Liver (tissue), 8 donors: ENCODE measurements at regions not wholly inside any gene's neighbourhood (a gene's known extent, or its start where the extent isn't known, plus 50 kb on each side); places are given as distances from the start of the nearest gene placed in this dataset.

Source experiments
- DNase-seq: peaks from one replicate; pipeline ENCODE4 v3.0.0-alpha.2; 2017; ENCODE audit warnings: low spot score
- H3K27ac ChIP-seq, 2 donors: one replicate each; pipeline ENCODE4 v1.7.0; 2013; ENCODE audit warnings: inconsistent platforms in 2 of 2, low read length in 2 of 2, control low read depth in 1 of 2, low read depth in 1 of 2, mild to moderate bottlenecking in 1 of 2
- H3K27me3 ChIP-seq, 4 donors: one replicate each; pipeline versions ENCODE4 v1.6.1 to v1.7.0; 2013; ENCODE audit warnings: low read length in 3 of 4, inconsistent platforms in 1 of 4, mild to moderate bottlenecking in 1 of 4, moderate library complexity in 1 of 4; ENCODE audit not compliant: control insufficient read depth in 4 of 4, insufficient read depth in 4 of 4
- H3K36me3 ChIP-seq, 4 donors: one replicate each; pipeline versions ENCODE4 v1.6.1 to v1.7.0; 2013; ENCODE audit warnings: low read length in 3 of 4, mild to moderate bottlenecking in 3 of 4, low read depth in 1 of 4, moderate library complexity in 1 of 4; ENCODE audit not compliant: control insufficient read depth in 4 of 4, insufficient read depth in 3 of 4
- H3K4me1 ChIP-seq, 4 donors: one replicate each; pipeline versions ENCODE4 v1.6.1 to v1.7.0; 2013; ENCODE audit warnings: low read length in 3 of 4, mild to moderate bottlenecking in 3 of 4, moderate library complexity in 1 of 4; ENCODE audit not compliant: control insufficient read depth in 4 of 4, insufficient read depth in 4 of 4
- H3K4me3 ChIP-seq, 3 donors: one replicate each; pipeline versions ENCODE4 v1.6.1 to v1.7.0; 2013; ENCODE audit warnings: low read length in 3 of 3, control low read depth in 1 of 3, low read depth in 1 of 3, mild to moderate bottlenecking in 1 of 3
- H3K9ac ChIP-seq, 2 donors: one replicate each; pipeline ENCODE4 v1.7.0; 2013; ENCODE audit warnings: low read length in 2 of 2, mild to moderate bottlenecking in 2 of 2, moderate library complexity in 2 of 2, control low read depth in 1 of 2, low read depth in 1 of 2
- H3K9me3 ChIP-seq, 4 donors: one replicate each; pipeline versions ENCODE4 v1.6.1 to v1.7.0; 2013; ENCODE audit warnings: low read length in 3 of 4; ENCODE audit not compliant: control insufficient read depth in 4 of 4
- EGR1 ChIP-seq, 2 donors: IDR thresholded peaks; 2 replicates each; pipeline ENCODE4 v1.6.1; 2016 to 2018; ENCODE audit warnings: antibody characterized with exemption in 2 of 2, low read depth in 2 of 2
- FOXA1 ChIP-seq: IDR thresholded peaks from 2 replicates; pipeline ENCODE4 v1.6.1; 2016; ENCODE audit warnings: antibody characterized with exemption
- FOXA2 ChIP-seq: IDR thresholded peaks from 2 replicates; pipeline ENCODE4 v1.6.1; 2016; ENCODE audit warnings: antibody characterized with exemption
- GABPA ChIP-seq, 2 donors: IDR thresholded peaks in 1 of 2; conservative IDR thresholded peaks in 1 of 2; 2 replicates each; pipeline ENCODE4 v1.6.1; 2016; ENCODE audit warnings: antibody characterized with exemption in 2 of 2, mild to moderate bottlenecking in 1 of 2, moderate library complexity in 1 of 2
- HNF4A ChIP-seq, 2 donors: conservative IDR thresholded peaks; 2 replicates each; pipeline ENCODE4 v1.6.1; 2016; ENCODE audit warnings: antibody characterized with exemption in 2 of 2, mild to moderate bottlenecking in 2 of 2
- HNF4G ChIP-seq: IDR thresholded peaks from 2 replicates; pipeline ENCODE4 v1.6.1; 2016; ENCODE audit warnings: antibody characterized with exemption
- JUND ChIP-seq, 2 donors: IDR thresholded peaks; 2 replicates each; pipeline ENCODE4 v1.6.1; 2016; ENCODE audit warnings: antibody characterized with exemption in 2 of 2
- NR2F2 ChIP-seq: IDR thresholded peaks from 2 replicates; pipeline ENCODE4 v1.6.1; 2016; ENCODE audit warnings: antibody characterized with exemption
- RAD21 ChIP-seq, 2 donors: IDR thresholded peaks; 2 replicates each; pipeline ENCODE4 v1.6.1; 2016; ENCODE audit warnings: antibody characterized with exemption in 2 of 2, mild to moderate bottlenecking in 2 of 2
- RXRA ChIP-seq, 2 donors: IDR thresholded peaks; 2 replicates each; pipeline ENCODE4 v1.6.1; 2017 to 2018; ENCODE audit warnings: antibody characterized with exemption in 2 of 2, mild to moderate bottlenecking in 1 of 2
- TAF1 ChIP-seq: conservative IDR thresholded peaks from 2 replicates; pipeline ENCODE4 v1.6.1; 2016; ENCODE audit warnings: antibody characterized with exemption, mild to moderate bottlenecking
- YY1 ChIP-seq: IDR thresholded peaks from 2 replicates; pipeline ENCODE4 v1.6.1; 2016; ENCODE audit warnings: antibody characterized with exemption, mild to moderate bottlenecking
- WGBS: extraction: QIAGEN DNeasy Blood & Tissue Kit; methylation state at CpG from one replicate; pipeline ENCODE4 v1.1.7; 2013; 5-methylcytosine and 5-hydroxymethylcytosine counted together
- TF ChIP-seq, protein P1 (sequence below): IDR thresholded peaks from 2 replicates; pipeline ENCODE4 v1.6.1; 2016; ENCODE audit warnings: antibody characterized with exemption
- TF ChIP-seq, protein P2 (sequence below): IDR thresholded peaks from 2 replicates; pipeline ENCODE4 v1.6.1; 2016; ENCODE audit warnings: antibody characterized with exemption, mild to moderate bottlenecking
- TF ChIP-seq, protein P3 (sequence below): fragments of 150-350 bp; IDR thresholded peaks from 2 replicates; pipeline ENCODE4 v1.5.1; 2017; ENCODE audit warnings: improper control_type of control experiment, low read depth, low read length; ENCODE audit not compliant: missing input control
- TF ChIP-seq, protein P4 (sequence below): IDR thresholded peaks from 2 replicates; pipeline ENCODE4 v1.6.1; 2016; ENCODE audit warnings: antibody characterized with exemption
- TF ChIP-seq, protein P5 (sequence below): IDR thresholded peaks from 2 replicates; pipeline ENCODE4 v1.6.1; 2016; ENCODE audit warnings: antibody characterized with exemption
- donor health status: healthy.
- donor health status: healthy.
- donor health status: healthy.
- donor health status: healthy.
- donor health status: healthy.

DNA sequence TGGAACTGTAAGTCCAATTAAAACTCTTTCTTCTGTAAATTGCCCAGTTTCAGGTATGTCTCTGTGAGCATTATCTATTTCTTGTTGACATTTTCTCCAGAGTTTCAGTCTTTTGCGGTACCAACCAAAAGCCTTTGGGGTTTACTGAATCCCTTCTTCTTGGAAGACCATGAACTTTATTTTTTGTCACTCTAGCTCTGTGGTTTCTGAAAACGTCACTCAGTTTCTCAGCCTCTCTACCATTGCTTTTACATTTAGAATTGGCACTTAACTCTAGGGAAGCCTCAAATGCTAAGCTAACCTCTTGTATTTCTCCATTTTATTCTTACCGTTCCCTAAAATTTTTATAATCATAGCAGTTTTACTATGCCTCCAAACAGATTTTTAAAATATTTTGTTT, 237.6 kb downstream of the CSNK2A3 start:
- DNase-seq = no peak
- Histone ChIP-seq H3K27me3 (no peaks in the 10 kb centered on the region), H3K36me3 (no peaks in the 10 kb centered on the region), H3K9me3 (peaks cover 0 to 3% (median 1%) of the 10 kb centered on the region in 4 donors), H3K9ac (no peak overlapping the region), H3K27ac (no peak overlapping the region), H3K4me1 (no peaks in the 10 kb centered on the region), H3K4me3 (no peak overlapping the region)
- 82% methylated on average over 3 of the region's 3 CpGs for WGBS
- no peak for TF ChIP-seq HNF4G
- TF ChIP-seq, protein P1, sequence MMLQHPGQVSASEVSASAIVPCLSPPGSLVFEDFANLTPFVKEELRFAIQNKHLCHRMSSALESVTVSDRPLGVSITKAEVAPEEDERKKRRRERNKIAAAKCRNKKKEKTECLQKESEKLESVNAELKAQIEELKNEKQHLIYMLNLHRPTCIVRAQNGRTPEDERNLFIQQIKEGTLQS = no peak
- TF ChIP-seq, protein P2, sequence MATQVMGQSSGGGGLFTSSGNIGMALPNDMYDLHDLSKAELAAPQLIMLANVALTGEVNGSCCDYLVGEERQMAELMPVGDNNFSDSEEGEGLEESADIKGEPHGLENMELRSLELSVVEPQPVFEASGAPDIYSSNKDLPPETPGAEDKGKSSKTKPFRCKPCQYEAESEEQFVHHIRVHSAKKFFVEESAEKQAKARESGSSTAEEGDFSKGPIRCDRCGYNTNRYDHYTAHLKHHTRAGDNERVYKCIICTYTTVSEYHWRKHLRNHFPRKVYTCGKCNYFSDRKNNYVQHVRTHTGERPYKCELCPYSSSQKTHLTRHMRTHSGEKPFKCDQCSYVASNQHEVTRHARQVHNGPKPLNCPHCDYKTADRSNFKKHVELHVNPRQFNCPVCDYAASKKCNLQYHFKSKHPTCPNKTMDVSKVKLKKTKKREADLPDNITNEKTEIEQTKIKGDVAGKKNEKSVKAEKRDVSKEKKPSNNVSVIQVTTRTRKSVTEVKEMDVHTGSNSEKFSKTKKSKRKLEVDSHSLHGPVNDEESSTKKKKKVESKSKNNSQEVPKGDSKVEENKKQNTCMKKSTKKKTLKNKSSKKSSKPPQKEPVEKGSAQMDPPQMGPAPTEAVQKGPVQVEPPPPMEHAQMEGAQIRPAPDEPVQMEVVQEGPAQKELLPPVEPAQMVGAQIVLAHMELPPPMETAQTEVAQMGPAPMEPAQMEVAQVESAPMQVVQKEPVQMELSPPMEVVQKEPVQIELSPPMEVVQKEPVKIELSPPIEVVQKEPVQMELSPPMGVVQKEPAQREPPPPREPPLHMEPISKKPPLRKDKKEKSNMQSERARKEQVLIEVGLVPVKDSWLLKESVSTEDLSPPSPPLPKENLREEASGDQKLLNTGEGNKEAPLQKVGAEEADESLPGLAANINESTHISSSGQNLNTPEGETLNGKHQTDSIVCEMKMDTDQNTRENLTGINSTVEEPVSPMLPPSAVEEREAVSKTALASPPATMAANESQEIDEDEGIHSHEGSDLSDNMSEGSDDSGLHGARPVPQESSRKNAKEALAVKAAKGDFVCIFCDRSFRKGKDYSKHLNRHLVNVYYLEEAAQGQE = no peak
- no peak for TF ChIP-seq HNF4A (conservative IDR thresholded peaks at IDR 0.05)
- no peak for TF ChIP-seq FOXA1
- no peak for TF ChIP-seq RAD21 (IDR thresholded peaks at IDR 0.05)
- TF ChIP-seq, protein P3, sequence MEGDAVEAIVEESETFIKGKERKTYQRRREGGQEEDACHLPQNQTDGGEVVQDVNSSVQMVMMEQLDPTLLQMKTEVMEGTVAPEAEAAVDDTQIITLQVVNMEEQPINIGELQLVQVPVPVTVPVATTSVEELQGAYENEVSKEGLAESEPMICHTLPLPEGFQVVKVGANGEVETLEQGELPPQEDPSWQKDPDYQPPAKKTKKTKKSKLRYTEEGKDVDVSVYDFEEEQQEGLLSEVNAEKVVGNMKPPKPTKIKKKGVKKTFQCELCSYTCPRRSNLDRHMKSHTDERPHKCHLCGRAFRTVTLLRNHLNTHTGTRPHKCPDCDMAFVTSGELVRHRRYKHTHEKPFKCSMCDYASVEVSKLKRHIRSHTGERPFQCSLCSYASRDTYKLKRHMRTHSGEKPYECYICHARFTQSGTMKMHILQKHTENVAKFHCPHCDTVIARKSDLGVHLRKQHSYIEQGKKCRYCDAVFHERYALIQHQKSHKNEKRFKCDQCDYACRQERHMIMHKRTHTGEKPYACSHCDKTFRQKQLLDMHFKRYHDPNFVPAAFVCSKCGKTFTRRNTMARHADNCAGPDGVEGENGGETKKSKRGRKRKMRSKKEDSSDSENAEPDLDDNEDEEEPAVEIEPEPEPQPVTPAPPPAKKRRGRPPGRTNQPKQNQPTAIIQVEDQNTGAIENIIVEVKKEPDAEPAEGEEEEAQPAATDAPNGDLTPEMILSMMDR = no peak
- TF ChIP-seq NR2F2 = no peak
- TF ChIP-seq, protein P4, sequence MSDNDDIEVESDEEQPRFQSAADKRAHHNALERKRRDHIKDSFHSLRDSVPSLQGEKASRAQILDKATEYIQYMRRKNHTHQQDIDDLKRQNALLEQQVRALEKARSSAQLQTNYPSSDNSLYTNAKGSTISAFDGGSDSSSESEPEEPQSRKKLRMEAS = no peak
- TF ChIP-seq GABPA (IDR thresholded peaks at IDR 0.05 in 1 of 2, conservative IDR thresholded peaks at IDR 0.05 in 1 of 2) = no peak

DNA sequence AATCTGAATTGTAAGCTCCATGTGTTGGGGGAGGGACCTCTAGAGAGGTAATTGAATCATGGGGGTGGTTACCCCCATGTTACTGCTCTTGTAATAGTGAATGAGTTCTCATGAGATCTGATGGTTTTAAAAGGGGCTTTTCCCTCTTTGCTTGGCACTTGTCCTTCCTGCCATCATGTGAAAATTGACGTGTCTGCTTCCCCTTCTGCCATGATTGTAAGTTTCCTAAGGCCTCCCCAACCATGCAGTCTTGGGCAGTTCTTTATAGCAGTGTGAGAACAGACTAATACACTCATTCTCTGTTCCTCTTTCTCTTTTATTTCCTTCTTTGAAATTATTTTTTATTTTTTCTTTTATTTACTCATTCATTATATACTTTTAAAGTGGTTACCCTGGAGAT, 239.4 kb downstream of the CSNK2A3 start:
- no peak overlapping the region for H3K4me3 ChIP-seq
- 87% methylated on average over 1 of the region's 1 CpG for WGBS
- no peaks in the 10 kb centered on the region for H3K36me3 ChIP-seq
- H3K27me3 ChIP-seq = no peaks in the 10 kb centered on the region
- H3K9ac ChIP-seq = no peak overlapping the region
- H3K9me3 ChIP-seq = peaks cover 0 to 3% (median 1%) of the 10 kb centered on the region in 4 donors
- H3K27ac ChIP-seq = no peak overlapping the region
- DNase-seq = no peak
- no peaks in the 10 kb centered on the region for H3K4me1 ChIP-seq
- TF ChIP-seq HNF4G (no peak), RXRA (IDR thresholded peaks at IDR 0.05) (no peak), HNF4A (conservative IDR thresholded peaks at IDR 0.05) (no peak), RAD21 (IDR thresholded peaks at IDR 0.05) (no peak), TAF1 (no peak), FOXA2 (no peak), JUND (IDR thresholded peaks at IDR 0.05) (no peak), GABPA (IDR thresholded peaks at IDR 0.05 in 1 of 2, conservative IDR thresholded peaks at IDR 0.05 in 1 of 2) (no peak), YY1 (no peak), NR2F2 (no peak), EGR1 (IDR thresholded peaks at IDR 0.05; ENCODE audit: low read depth in 2 of 2) (no peak), FOXA1 (no peak)
- TF ChIP-seq, protein P3 = no peak
- TF ChIP-seq, protein P4 = no peak
- TF ChIP-seq, protein P5, sequence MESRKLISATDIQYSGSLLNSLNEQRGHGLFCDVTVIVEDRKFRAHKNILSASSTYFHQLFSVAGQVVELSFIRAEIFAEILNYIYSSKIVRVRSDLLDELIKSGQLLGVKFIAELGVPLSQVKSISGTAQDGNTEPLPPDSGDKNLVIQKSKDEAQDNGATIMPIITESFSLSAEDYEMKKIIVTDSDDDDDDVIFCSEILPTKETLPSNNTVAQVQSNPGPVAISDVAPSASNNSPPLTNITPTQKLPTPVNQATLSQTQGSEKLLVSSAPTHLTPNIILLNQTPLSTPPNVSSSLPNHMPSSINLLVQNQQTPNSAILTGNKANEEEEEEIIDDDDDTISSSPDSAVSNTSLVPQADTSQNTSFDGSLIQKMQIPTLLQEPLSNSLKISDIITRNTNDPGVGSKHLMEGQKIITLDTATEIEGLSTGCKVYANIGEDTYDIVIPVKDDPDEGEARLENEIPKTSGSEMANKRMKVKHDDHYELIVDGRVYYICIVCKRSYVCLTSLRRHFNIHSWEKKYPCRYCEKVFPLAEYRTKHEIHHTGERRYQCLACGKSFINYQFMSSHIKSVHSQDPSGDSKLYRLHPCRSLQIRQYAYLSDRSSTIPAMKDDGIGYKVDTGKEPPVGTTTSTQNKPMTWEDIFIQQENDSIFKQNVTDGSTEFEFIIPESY = no peak
- TF ChIP-seq, protein P2 = no peak
